GM19238 (cell line): ENCODE measurements at regions not wholly inside any gene's neighbourhood (a gene's known extent, or its start where the extent isn't known, plus 50 kb on each side); places are given as distances from the start of the nearest gene placed in this dataset.

Source experiments
- DNase-seq: peaks from one replicate; pipeline ENCODE4 v3.0.0; 2011; ENCODE audit warnings: low spot score; ENCODE audit not compliant: insufficient read length

- DNase-seq: no peak
Observed at GRCh38 chr1:90206260-90206659, 211.3 kb downstream of the ZNF326 start.

- DNase-seq: no peak
Observed at GRCh38 chr1:90204780-90205179, 209.9 kb downstream of the ZNF326 start.

GRCh38 chr1:90204023-90204590 lies 209.2 kb downstream of the ZNF326 start:
- no peak for DNase-seq

DNA sequence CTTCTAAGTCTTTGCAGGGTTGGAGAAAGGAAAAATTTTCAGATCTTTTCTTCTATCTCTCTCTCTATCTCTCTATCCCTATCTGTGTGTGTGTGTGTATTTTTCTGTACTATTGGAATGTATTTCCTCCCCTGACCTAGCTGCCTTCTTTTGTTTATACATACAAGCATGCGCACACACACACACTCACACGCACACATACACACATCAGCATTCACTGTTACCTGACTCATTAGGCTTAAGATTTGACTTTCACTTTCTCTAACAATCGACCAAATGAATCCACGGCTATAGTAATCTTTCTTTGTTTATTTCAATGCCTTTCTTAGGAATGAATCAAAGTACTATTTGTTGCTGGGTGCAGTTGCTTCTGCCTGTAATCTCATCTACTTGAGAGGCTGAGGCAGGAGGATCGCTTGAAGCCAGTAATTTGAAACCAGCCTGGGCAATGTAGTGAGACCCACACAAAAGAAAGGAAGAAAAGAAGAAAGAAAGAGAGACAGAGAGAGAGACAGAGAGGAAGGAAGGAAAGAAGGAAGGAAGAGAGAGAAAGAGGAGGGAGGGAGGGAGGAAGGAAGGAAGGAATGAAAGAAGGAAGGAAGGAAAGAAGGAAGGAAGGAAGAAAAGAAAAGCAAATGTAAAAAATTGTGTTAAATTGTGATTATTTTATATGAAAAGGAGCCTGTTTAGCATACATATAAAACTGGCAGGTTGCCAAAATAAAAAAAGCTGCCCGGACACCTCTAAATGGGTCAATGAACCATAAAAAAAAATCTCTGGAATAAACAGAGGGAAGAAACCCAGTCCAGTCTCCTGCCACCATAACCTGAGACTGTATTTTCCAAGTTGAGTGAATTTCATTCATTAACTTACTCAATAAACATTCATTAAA lies 206.8 kb downstream of the ZNF326 start:
- DNase-seq: no peak

- DNase-seq: no peak
Observed at GRCh38 chr1:90200646-90201205, 205.8 kb downstream of the ZNF326 start.

GRCh38 chr1:90198616-90199332 lies 203.9 kb downstream of the ZNF326 start:
- no peak for DNase-seq

GRCh38 chr1:90193116-90193515 lies 198.2 kb downstream of the ZNF326 start:
- no peak for DNase-seq

DNA sequence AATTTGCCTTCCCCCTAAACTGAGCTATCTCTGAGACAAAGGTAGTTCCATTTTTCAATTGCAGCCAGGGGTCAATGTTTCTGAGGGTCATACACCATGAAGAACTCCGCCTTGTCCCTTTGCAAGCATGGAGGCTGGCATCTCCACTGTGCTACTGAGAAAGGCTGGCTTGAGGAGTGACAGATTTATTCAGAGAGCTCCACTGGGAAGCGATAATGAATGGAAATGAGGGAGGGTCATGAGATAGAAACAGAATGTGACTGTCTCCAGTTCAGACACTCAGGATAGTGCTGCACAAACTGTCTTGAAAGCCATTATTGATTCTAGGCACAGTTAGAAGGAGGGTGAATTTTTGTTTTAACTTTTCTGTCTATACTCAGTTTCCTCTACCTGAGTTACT lies 197.5 kb downstream of the ZNF326 start:
- DNase-seq: no peak

DNA sequence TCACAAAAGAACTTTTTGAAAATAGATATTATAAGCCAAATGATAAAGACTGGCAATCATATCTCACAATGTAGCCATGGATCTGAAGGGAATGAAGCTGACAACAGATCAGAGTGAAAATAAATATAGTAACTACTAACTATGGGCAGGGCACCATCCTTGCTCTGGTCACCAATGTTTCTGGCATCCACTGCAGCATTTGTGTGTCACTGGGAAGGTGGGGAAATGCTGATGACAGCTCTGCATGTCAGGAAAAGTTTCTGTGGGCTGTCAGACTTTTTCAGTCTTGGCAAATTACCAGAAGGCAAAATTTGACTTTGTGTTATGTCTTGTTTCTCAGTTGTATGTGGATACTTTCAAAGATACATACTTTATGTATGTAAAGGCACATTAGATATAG lies 195.6 kb downstream of the ZNF326 start:
- DNase-seq: no peak

GRCh38 chr1:90189889-90190288 lies 195.0 kb downstream of the ZNF326 start:
- no peak for DNase-seq

DNA sequence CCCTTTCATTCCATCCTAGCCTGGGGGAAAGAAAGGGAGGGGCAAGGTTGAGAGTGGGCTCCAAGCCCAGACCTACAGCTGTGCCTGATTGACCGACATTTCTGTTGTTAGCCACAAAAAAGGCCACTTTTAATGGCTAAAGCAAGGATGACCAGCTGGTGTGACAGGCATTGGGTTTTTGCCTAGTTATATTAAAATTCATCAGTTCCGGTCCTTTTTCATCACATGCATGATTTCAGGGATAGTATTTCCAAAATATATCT lies 192.3 kb downstream of the ZNF326 start:
- DNase-seq: no peak

- no peak for DNase-seq
Observed at GRCh38 chr1:90186506-90187322, 191.8 kb downstream of the ZNF326 start.

DNA sequence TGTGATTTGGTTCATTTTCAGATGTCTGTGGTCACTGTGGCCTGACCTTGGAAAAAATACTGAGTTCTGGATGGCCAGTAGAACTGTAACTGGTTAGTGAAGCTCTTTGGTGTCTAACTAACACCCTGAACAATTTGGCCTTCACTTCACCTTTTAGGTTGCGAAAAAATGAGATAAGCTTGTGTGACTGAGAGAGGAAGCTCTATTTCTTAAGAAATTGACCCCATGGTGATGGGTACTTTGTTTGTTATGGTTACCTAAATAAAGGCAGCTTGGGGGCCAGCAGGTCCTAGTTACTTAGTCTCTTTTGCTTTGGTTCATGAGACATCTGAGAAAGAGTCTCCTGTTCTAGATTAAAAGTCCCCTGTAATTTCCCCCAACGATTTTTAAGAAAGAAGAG lies 181.6 kb downstream of the ZNF326 start:
- DNase-seq: no peak

DNA sequence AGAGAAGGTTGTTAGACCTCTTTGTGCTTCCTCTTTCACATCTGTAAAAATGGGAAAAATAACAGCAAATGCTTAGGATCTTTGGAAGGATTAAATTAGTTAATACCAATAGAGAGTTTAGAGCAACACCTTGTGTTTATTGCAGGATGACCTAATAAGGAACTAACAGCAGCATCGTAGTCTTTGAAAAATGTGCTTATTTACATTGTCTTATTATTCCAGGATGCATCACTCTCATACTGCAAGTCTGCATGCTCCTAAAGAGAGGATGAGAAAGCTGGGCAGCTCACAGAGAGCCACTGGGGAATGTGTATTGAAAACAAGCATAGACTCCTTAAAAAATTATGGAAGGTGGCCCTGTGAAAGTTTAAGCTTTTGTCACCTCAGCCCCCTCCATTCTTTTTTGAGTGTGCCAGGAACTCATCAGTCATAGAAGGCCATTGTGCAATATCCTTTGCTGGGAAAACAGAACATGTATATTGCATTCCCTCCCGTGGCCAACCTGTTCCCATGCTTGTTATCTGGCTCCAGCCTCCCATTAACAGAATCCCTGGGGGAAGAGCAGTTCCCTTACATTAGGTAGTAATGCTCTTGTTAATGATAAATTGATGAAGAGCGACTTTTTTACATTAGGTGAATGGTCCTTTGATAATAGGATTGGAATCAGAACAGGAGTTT lies 180.7 kb downstream of the ZNF326 start:
- no peak for DNase-seq

GRCh38 chr1:90174246-90174645 lies 179.3 kb downstream of the ZNF326 start:
- DNase-seq: no peak

GRCh38 chr1:90162216-90162615 lies 167.3 kb downstream of the ZNF326 start:
- no peak for DNase-seq

GRCh38 chr1:90161625-90162024 lies 166.7 kb downstream of the ZNF326 start:
- no peak for DNase-seq

GRCh38 chr1:90155721-90156487 lies 161.0 kb downstream of the ZNF326 start:
- DNase-seq: no peak

DNA sequence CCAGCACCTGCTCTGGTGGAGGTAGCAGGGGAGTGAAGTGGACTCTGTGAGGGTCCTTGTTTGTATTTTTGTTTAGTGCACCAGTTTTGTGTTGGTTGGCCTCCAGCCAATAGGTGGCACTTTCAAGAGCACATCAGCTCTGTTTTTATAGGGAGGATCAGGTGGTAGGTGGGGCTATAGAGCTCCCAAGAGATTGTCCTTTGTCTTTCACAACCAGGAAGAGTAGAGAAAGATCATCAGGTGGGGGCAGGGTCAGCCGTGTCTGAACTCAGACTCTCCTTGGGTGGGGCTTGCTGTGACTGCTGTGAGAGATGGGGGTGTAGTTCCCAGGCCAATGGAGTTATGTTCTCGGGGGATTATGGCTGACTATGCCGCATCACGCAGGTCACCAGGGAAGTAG lies 159.8 kb downstream of the ZNF326 start:
- DNase-seq: no peak

DNA sequence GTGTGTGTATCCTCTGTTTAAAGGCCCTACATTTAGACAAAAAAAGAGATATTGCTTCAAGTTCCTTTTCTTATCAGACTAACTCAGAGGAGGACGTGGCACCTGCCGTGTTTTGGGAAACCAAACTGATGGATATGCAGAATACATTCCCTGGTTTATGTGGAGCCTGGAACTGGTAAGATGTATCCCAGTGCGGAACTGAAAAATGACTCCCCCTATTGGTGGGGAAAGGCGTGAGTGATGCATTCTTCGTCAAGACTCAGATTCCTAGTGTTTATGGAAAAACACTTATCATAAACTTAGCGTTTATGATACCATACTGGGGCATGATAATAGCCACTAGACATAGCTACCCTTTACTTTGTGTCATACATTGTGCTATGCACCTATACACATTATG lies 154.2 kb downstream of the ZNF326 start:
- DNase-seq: no peak
